GM12801 (cell line): ENCODE measurements at regions not wholly inside any gene's neighbourhood (a gene's known extent, or its start where the extent isn't known, plus 50 kb on each side); places are given as distances from the start of the nearest gene placed in this dataset.

ENCODE experiments used
- TF ChIP-seq, protein P1 (sequence below): IDR thresholded peaks from one replicate; pipeline ENCODE4 v1.5.1; 2011; ENCODE audit warnings: control low read depth; ENCODE audit not compliant: insufficient read length; ENCODE audit errors: extremely low read depth

DNA sequence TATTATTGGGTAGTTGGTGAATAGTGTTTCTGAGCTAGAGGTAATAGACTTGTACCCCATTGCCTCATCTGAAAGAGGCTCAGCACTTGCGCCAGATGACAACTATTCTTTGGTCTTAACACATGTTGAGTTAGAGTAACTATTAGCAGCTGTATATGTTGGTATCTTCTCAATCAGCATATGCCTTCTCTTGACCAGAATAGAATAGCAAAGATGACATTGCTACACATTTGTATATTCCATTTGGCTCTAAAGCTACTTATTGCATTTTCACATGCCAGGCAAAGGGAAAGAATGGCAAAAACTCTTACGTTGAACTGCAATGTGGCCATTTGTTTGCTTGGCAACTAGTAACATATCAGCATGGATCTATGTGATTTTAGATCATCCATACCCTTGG lies 173.8 kb upstream of the AGR3 start:
- TF ChIP-seq, protein P1, sequence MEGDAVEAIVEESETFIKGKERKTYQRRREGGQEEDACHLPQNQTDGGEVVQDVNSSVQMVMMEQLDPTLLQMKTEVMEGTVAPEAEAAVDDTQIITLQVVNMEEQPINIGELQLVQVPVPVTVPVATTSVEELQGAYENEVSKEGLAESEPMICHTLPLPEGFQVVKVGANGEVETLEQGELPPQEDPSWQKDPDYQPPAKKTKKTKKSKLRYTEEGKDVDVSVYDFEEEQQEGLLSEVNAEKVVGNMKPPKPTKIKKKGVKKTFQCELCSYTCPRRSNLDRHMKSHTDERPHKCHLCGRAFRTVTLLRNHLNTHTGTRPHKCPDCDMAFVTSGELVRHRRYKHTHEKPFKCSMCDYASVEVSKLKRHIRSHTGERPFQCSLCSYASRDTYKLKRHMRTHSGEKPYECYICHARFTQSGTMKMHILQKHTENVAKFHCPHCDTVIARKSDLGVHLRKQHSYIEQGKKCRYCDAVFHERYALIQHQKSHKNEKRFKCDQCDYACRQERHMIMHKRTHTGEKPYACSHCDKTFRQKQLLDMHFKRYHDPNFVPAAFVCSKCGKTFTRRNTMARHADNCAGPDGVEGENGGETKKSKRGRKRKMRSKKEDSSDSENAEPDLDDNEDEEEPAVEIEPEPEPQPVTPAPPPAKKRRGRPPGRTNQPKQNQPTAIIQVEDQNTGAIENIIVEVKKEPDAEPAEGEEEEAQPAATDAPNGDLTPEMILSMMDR: no peak

- TF ChIP-seq, protein P1: no peak
These were observed 174.8 kb upstream of the AGR3 start for GRCh38 chr7:17056491-17057142.

DNA sequence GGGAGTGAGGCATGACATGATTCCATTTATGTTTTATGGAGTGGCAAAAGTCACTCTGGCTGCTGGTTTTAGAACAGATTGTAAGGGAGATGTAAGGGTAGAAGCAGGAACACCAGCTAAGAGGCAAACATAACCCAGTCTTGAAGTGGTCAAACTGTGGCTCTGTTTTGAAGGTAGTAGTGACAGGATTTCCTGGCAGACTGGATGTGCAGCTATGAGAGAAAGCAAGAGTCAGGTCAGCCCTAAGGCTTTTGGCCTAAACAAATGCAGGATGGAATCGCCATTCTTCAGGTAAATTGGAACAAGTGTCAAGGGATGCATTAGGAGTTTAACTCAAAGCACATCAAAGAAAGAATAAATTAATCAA lies 175.3 kb upstream of the AGR3 start:
- TF ChIP-seq, protein P1: no peak

DNA sequence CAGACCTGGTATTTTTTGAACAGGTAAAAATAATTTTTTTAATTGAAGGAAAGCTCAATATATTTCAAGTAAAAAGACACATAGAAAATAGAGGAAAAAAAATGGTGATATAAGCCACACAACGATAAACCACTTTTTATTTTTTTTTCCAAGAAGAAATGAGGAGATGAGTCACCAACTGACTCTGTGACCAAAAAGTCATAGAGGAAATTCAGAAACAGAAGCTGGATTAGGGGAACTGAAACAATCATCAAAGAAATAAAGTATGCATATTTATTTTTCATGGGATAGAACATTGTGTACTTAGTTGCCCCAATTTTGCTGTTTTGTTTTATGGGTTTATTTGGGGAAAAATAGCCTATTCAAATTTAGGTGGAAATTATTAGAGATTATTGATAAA lies 176.8 kb upstream of the AGR3 start:
- TF ChIP-seq, protein P1: no peak

DNA sequence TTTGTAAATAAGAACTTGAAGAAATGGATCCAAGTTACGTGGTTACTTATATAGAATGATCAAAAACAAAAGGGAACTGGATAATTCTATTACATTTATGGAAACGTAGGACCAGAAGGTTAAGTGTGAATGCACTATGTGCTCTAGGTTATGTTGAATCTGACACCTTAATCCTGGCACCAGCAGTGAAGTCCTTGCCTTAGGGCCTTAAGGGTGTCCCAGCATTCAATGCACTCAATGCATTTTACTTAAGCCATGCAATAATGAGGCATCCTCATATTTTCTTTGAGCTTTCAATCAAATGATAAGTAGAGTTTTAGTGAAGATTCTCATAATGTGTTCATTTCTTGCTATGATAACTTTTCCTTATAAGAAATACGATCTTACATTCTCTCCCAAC lies 178.3 kb upstream of the AGR3 start:
- TF ChIP-seq, protein P1: no peak

DNA sequence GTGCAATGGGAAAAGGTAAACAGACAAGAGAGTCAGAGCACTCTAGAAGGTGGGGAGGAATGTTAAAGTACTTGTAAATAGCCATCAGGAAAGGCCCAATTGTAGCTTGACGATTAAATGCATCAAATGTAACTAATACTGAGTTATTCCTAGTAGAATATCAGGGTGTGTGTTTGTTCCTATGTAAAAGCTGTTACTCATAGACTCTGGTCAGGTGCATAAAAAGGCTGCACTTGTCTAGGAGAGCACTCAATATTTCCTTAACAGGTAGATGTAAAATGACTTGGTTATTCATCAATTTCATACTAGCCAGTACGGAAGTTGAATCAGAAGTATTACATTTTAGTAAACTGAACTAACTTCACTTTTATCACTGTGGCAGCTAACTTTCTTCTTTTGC lies 179.7 kb upstream of the AGR3 start:
- TF ChIP-seq, protein P1: no peak

GRCh38 chr7:17062151-17063044 lies 180.6 kb upstream of the AGR3 start:
- TF ChIP-seq, protein P1: no peak
